NCI-H1105 treated with DMSO at 0.1 percent for 48 hours (cell line): ENCODE measurements at regions not wholly inside any gene's neighbourhood (a gene's known extent, or its start where the extent isn't known, plus 50 kb on each side); places are given as distances from the start of the nearest gene placed in this dataset.
"Not testable (repeated sequence)": the region's sequence is repeated elsewhere in the genome, so short reads cannot be mapped to it uniquely, and the experiment has no call there.

Source experiments
- DNase-seq: peaks from one replicate; lab custom pipeline; 2025; lab: John Stamatoyannopoulos, UW

DNA sequence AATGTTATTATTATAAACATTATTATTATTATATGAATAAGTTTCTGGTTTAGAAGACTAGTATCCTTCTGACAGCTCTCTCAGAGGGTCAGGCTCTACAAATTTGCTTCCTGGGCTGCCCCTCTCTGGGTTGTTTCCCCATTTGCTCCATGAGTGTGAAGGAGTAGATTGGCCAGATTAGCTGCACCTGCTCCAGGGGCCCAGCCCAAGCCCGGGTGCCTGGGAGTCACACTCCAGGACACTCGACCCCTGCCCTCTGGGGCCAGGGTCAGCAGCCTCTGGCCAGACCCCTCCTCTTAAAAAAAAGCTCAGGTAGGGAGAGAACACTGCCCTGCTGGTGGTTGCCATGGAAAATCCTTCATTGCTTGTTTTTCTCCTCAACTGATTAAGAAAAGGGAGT lies 169.0 kb upstream of the FOXD4L5 start:
- not testable (repeated sequence) for DNase-seq

- not testable (repeated sequence) for DNase-seq
Observed at GRCh38 chr9:65449886-65450610, 165.0 kb upstream of the FOXD4L5 start.

- DNase-seq, result no peak
Observed at GRCh38 chr9:65449423-65449822, 164.4 kb upstream of the FOXD4L5 start.

- DNase-seq, result not testable (repeated sequence)
Observed at GRCh38 chr9:65447146-65447545, 162.1 kb upstream of the FOXD4L5 start.

DNA sequence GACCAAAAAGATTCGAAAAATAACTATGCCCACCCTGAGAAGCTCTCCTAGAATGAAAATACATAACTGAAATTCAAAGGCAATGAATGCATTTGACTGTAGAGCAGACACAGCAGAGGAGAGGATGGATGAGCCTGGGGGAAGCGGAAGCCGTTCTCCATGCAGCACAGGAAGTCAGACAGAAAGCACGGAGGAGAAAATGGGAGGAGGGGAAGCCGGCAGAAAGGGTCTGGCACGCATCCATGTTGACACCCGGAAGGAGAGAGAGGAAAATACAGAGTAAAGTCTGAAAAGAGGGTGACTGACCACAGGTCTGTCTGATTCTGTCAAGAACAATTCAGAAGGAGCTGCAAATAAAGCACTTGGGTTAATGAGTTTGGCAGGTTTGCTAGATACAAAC lies 161.0 kb upstream of the FOXD4L5 start:
- not testable (repeated sequence) for DNase-seq

DNA sequence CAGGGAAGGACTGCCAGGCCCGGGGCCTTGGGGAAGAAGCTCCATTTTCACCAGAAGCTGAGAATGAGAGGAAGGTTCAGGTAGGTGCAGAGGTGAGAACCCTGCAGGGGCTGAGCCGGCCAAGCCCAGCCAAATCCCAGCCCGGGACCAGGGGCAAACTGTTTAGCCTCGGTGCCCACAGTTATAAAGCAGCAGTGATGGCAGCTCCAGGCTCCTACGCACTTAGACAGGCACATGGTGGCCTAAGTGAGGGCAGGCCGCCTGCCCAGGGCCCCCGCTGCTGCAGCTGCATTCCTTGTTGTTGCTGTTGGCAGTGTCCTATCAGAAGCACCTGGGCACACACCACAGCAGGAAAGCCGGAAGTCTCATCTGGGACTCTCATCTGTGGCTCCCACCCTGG lies 159.9 kb upstream of the FOXD4L5 start:
- no peak for DNase-seq

GRCh38 chr9:65442116-65442515 lies 157.1 kb upstream of the FOXD4L5 start:
- DNase-seq, result not testable (repeated sequence)

- peak; percentile 20 for DNase-seq
Observed at GRCh38 chr9:65441324-65441920, 156.4 kb upstream of the FOXD4L5 start.

DNA sequence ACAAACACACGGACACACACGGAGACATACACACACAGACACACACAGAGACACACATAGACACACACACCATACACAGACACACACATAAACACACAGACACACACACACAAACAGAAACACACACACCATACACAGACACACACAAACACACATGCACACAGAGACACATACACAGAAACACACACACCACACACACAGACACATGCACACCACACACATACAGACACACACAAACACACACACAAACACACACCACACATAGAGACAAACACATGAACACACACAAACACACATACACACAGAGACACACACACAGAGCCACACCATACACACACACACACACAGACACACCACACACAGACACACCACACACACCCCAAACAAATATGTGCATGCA lies 152.7 kb upstream of the FOXD4L5 start:
- DNase-seq, result no peak

- no peak for DNase-seq
Observed at GRCh38 chr9:65435464-65435863, 150.5 kb upstream of the FOXD4L5 start.

DNA sequence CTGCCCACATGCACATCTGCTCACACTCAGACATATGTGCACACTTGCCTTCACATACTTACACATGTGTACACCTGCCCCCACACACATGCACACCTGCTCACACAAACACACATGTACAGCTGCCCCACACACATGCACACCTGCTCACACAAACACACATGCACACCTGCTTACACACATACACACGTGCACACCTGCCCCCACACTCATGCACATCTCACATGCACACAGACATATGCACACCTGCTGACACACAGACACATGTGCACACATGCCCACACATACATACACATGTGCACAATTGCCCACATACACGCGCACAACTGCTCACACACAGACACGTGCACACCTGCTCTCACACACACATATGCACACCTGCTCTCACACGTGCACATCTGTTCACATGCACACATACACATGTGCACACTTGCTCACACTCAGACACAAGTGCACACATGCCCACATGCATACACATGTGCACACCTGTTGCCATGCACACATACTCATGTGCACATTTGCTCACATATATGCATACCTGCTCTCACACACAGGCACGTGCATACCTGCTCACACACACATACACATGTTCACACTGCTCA lies 147.8 kb upstream of the FOXD4L5 start:
- no peak for DNase-seq

DNA sequence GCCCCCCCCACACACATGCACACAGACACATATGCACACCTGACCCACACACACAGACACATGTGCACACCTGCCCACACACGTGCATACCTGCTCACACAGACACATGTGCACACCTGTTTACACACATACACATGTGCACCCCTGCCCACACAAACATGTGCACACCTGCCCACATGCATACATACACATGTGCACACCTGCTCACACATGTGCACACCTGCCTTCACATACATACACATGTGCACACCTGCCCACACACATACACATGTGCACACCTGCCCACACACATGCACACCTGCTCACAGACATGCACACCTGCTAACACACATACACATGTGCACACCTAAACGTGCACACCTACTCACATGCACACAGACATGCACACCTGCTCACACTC lies 147.0 kb upstream of the FOXD4L5 start:
- DNase-seq, result no peak

- no peak for DNase-seq
Observed at GRCh38 chr9:65430221-65430620, 145.2 kb upstream of the FOXD4L5 start.

GRCh38 chr9:65427361-65427760 lies 142.4 kb upstream of the FOXD4L5 start:
- DNase-seq, result not testable (repeated sequence)

GRCh38 chr9:65426813-65427212 lies 141.8 kb upstream of the FOXD4L5 start:
- not testable (repeated sequence) for DNase-seq

DNA sequence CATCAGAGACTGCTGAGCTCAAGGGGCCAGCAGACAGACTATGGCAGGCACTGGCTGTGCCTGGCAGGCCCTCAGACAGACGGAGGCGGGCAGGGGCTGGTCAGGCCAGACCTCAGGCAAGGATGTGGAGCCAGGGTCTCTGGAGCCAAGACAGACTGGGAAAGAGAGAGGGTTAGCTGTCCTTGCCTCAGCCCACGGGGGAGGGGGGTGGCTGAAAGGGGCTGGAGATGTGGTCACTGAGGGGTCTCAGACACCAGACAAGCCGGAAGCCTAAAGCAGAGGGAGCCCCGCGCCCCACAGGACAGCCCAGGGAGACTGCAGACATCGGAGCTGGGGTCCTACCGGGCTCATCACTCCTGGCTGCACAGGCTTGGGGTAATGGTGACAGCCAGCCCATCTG lies 141.2 kb upstream of the FOXD4L5 start:
- no peak for DNase-seq

- DNase-seq, result not testable (repeated sequence)
Observed at GRCh38 chr9:65425183-65425582, 140.2 kb upstream of the FOXD4L5 start.

- not testable (repeated sequence) for DNase-seq
Observed at GRCh38 chr9:65424437-65424984, 139.5 kb upstream of the FOXD4L5 start.

- not testable (repeated sequence) for DNase-seq
Observed at GRCh38 chr9:65423691-65424436, 138.9 kb upstream of the FOXD4L5 start.

DNA sequence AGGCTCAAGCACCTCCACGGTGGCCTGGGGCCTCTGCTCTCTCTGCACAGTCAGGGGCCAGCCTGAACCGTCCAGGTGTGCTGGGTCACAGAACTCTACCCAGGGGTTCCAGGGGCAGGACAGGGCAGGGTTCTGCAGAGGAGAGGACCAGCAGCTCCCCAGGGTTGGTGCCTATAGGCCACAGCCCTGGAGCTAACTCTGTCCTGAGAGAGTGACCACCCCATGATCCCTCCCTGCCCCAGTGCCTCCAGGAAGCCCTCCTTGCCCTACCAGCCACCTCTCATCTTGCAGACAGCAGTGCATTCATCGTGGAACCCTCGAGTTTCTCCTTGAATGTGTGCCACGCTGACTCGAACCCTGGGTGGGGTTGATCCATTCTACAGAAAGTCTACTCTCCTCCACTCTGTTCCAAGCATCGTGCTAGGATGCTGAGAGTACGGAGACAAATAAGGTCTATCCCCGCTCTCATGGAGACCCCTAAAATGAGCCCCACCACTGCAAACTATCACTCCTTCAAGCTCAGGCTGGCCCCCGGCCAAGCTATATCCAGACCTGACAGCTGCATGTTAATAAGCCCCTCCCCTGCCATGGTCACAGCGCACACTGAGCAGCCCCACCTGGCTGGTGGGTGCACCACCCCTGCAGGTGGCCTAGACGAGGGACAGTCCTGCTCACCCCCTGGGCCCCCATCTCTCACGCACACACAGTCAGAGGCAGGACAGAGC lies 138.1 kb upstream of the FOXD4L5 start:
- DNase-seq, result peak; percentile 5

GRCh38 chr9:65421486-65421885 lies 136.5 kb upstream of the FOXD4L5 start:
- DNase-seq, result not testable (repeated sequence)

DNA sequence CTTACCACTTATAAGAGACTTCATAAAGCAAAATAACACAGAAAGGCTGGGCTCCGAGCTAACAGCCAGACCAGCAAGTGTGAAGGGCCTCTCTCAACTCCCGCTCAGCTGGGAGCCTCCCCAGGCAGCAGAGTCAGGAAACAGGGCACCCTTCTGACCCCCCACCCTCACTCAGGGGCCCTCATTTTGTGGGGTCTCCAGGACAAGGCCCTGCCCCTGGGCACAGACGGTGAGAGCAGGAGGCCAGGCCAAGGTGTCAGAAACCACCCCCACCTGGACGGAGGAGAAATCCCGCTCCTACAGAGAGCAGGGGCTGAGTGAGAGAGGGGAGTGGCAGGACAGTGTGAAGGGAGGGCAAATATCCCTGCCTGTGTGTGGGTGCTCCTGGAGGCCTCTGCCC lies 135.8 kb upstream of the FOXD4L5 start:
- no peak for DNase-seq
